ENCODE measurements at regions not wholly inside any gene's neighbourhood (a gene's known extent, or its start where the extent isn't known, plus 50 kb on each side); places are given as distances from the start of the nearest gene placed in this dataset.

DNA sequence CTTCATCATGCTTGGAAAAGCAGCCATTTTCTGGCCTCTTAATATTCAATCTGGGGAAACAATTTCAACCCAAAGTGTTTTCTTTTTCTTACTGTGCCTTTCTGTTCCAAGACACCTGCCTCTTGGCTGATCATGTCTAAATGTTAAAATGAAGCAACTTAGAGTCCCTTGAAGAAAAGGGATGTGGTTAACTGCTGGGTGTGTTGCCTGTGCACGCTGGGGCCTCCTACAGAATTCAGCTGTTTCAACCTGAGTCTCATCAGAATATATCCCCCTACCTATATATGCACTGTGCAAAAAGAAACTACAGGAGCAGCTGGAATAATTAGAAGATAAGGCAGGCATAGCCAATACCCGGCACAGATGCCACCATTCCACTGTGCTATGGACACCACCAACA lies 222.0 kb downstream of the OMA1 start:
- TF ChIP-seq, protein P1, sequence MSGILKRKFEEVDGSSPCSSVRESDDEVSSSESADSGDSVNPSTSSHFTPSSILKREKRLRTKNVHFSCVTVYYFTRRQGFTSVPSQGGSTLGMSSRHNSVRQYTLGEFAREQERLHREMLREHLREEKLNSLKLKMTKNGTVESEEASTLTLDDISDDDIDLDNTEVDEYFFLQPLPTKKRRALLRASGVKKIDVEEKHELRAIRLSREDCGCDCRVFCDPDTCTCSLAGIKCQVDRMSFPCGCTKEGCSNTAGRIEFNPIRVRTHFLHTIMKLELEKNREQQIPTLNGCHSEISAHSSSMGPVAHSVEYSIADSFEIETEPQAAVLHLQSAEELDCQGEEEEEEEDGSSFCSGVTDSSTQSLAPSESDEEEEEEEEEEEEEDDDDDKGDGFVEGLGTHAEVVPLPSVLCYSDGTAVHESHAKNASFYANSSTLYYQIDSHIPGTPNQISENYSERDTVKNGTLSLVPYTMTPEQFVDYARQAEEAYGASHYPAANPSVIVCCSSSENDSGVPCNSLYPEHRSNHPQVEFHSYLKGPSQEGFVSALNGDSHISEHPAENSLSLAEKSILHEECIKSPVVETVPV (CRISPR knock-in tag; IDR thresholded peaks at IDR 0.05) = no peak
- TF ChIP-seq CSDC2 (CRISPR knock-in tag; IDR thresholded peaks at IDR 0.05) = no peak
- no peak for TF ChIP-seq ZC3H10 (CRISPR knock-in tag; IDR thresholded peaks at IDR 0.05)
- TF ChIP-seq, protein P2, sequence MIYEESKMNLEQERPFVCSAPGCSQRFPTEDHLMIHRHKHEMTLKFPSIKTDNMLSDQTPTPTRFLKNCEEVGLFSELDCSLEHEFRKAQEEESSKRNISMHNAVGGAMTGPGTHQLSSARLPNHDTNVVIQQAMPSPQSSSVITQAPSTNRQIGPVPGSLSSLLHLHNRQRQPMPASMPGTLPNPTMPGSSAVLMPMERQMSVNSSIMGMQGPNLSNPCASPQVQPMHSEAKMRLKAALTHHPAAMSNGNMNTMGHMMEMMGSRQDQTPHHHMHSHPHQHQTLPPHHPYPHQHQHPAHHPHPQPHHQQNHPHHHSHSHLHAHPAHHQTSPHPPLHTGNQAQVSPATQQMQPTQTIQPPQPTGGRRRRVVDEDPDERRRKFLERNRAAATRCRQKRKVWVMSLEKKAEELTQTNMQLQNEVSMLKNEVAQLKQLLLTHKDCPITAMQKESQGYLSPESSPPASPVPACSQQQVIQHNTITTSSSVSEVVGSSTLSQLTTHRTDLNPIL (CRISPR knock-in tag; IDR thresholded peaks at IDR 0.05; ENCODE audit: low read depth) = no peak
- TF ChIP-seq PPARA (CRISPR knock-in tag; IDR thresholded peaks at IDR 0.05; ENCODE audit: borderline replicate concordance) = no peak

DNA sequence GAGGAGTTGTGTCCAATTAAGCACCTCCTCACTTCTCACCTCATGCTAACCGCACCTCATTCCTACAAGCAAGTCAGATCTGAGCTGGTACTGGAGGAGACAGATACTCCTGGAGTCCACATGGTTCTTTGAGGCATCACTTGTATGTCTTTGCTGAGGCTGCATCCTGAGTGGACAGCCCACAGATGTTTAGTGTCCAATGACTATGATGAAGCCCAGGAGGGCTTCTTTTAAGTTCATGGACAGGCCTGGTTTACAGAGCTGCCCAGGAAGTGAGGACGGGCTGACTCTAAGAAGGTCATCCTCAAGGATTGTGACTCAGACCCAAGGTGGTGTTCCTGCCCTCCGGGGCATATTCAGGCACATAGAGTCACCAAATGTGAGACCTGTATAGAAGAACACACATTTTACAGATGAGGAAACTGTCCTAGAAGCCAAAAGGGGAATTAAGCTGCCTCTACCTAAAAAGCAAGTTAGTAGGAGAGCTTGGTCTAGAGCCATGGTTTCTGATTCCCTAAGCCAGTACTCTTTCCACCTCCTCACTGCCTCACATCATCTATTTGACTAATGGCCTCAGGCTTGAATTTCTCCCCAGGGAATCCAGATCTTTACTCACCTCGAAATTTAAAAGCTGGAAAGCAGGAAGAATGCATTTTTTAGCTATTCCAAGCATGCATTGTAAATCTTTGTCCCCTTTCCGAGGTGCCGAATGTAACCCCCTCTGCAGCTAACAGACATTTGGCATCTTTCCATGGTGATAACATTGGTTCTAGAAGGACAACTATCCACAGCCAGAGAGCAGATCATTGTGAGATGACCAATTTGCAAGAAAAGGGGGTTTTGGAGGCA lies 228.1 kb downstream of the OMA1 start:
- no peak for ATAC-seq
- no peak for TF ChIP-seq ZC3H10 (CRISPR knock-in tag; IDR thresholded peaks at IDR 0.05)

More for the DNA sequence above, 222.0 kb downstream of the OMA1 start:
- no peak for ATAC-seq

DNA sequence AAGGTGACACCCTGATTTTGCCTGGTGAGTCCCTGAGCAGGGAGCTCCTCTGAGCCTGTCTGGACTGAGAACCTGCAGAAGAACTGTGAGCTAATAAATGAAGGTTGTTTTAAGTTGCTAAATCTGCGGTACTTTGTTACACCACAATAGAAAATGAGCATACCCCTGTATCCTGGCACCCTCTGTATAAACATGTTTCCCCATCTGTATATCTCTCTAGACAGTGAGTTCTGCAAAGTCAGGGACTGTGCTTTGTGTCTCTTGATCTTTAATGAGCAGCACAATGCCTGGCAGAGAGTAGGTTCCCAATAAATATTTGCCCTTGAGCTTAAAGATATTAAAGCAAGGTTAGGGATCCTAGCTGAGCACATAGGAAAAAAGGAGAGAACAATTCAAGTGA lies 228.8 kb downstream of the OMA1 start:
- no peak for ATAC-seq
- TF ChIP-seq RARB (CRISPR knock-in tag; IDR thresholded peaks at IDR 0.05) (no peak), BACH2 (CRISPR knock-in tag; IDR thresholded peaks at IDR 0.05; ENCODE audit: borderline replicate concordance) (no peak), ZFP3 (CRISPR knock-in tag; IDR thresholded peaks at IDR 0.05) (no peak), SNAI2 (CRISPR knock-in tag; IDR thresholded peaks at IDR 0.05) (no peak), ISL1 (CRISPR knock-in tag; IDR thresholded peaks at IDR 0.05) (no peak), ZNF565 (CRISPR knock-in tag; conservative IDR thresholded peaks at IDR 0.05; ENCODE audit: low read depth) (no peak), ZNF70 (CRISPR knock-in tag; IDR thresholded peaks at IDR 0.05) (no peak), GLIS3 (CRISPR knock-in tag; IDR thresholded peaks at IDR 0.05) (no peak), TCF4 (CRISPR knock-in tag; IDR thresholded peaks at IDR 0.05; ENCODE audit: borderline replicate concordance) (no peak), CSDC2 (CRISPR knock-in tag; IDR thresholded peaks at IDR 0.05) (no peak), PPARA (CRISPR knock-in tag; IDR thresholded peaks at IDR 0.05; ENCODE audit: borderline replicate concordance) (no peak), OSR1 (CRISPR knock-in tag; IDR thresholded peaks at IDR 0.05) (no peak)
- TF ChIP-seq, protein P2 (CRISPR knock-in tag; IDR thresholded peaks at IDR 0.05; ENCODE audit: low read depth) = no peak
- TF ChIP-seq, protein P3, sequence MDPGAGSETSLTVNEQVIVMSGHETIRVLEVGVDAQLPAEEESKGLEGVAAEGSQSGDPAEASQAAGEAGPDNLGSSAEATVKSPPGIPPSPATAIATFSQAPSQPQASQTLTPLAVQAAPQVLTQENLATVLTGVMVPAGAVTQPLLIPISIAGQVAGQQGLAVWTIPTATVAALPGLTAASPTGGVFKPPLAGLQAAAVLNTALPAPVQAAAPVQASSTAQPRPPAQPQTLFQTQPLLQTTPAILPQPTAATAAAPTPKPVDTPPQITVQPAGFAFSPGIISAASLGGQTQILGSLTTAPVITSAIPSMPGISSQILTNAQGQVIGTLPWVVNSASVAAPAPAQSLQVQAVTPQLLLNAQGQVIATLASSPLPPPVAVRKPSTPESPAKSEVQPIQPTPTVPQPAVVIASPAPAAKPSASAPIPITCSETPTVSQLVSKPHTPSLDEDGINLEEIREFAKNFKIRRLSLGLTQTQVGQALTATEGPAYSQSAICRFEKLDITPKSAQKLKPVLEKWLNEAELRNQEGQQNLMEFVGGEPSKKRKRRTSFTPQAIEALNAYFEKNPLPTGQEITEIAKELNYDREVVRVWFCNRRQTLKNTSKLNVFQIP (CRISPR knock-in tag; IDR thresholded peaks at IDR 0.05; ENCODE audit: borderline replicate concordance, low read depth) = no peak
- TF ChIP-seq, protein P4, sequence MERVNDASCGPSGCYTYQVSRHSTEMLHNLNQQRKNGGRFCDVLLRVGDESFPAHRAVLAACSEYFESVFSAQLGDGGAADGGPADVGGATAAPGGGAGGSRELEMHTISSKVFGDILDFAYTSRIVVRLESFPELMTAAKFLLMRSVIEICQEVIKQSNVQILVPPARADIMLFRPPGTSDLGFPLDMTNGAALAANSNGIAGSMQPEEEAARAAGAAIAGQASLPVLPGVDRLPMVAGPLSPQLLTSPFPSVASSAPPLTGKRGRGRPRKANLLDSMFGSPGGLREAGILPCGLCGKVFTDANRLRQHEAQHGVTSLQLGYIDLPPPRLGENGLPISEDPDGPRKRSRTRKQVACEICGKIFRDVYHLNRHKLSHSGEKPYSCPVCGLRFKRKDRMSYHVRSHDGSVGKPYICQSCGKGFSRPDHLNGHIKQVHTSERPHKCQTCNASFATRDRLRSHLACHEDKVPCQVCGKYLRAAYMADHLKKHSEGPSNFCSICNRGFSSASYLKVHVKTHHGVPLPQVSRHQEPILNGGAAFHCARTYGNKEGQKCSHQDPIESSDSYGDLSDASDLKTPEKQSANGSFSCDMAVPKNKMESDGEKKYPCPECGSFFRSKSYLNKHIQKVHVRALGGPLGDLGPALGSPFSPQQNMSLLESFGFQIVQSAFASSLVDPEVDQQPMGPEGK (CRISPR knock-in tag; IDR thresholded peaks at IDR 0.05; ENCODE audit: borderline replicate concordance) = no peak

DNA sequence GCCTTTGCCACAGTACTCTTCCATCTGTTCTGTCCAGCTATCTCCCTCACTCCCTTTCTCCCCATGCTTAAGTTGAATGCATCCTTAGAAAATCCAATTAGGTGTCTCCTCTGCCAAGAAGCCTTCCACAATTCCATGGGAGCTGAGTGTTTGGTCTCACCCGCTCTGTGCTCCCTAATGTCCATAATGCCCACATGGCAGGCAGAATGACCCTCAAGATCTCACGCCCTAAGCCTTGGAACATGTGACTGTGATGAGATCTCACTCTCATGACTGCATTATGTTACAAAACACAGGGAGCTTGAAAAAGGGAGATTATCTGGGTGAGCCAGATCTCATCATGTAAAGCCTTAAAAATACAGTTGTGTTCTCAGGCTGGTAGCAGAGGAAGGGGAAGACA lies 229.4 kb downstream of the OMA1 start:
- no peak for TF ChIP-seq ZNF8 (CRISPR knock-in tag; IDR thresholded peaks at IDR 0.05)
- no peak for TF ChIP-seq GLIS3 (CRISPR knock-in tag; IDR thresholded peaks at IDR 0.05)
- no peak for TF ChIP-seq OSR1 (CRISPR knock-in tag; IDR thresholded peaks at IDR 0.05)
- no peak for TF ChIP-seq SNAI2 (CRISPR knock-in tag; IDR thresholded peaks at IDR 0.05)
- TF ChIP-seq ZFP30 (CRISPR knock-in tag; IDR thresholded peaks at IDR 0.05) = no peak
- TF ChIP-seq CSDC2 (CRISPR knock-in tag; IDR thresholded peaks at IDR 0.05) = no peak
- TF ChIP-seq ESRRG (CRISPR knock-in tag; IDR thresholded peaks at IDR 0.05) = no peak
- TF ChIP-seq, protein P3 (CRISPR knock-in tag; IDR thresholded peaks at IDR 0.05; ENCODE audit: borderline replicate concordance, low read depth) = no peak
- no peak for TF ChIP-seq ARNTL (CRISPR knock-in tag; IDR thresholded peaks at IDR 0.05; ENCODE audit: borderline replicate concordance, low read depth)
- TF ChIP-seq, protein P4 (CRISPR knock-in tag; IDR thresholded peaks at IDR 0.05; ENCODE audit: borderline replicate concordance) = no peak
- TF ChIP-seq TOX (CRISPR knock-in tag; IDR thresholded peaks at IDR 0.05; ENCODE audit: borderline replicate concordance) = no peak
- TF ChIP-seq ZC3H10 (CRISPR knock-in tag; IDR thresholded peaks at IDR 0.05) = no peak
- no peak for TF ChIP-seq PPARA (CRISPR knock-in tag; IDR thresholded peaks at IDR 0.05; ENCODE audit: borderline replicate concordance)
- no peak for ATAC-seq
